Neural cell (in vitro differentiated cells): ENCODE measurements at regions not wholly inside any gene's neighbourhood (a gene's known extent, or its start where the extent isn't known, plus 50 kb on each side); places are given as distances from the start of the nearest gene placed in this dataset.

Experiments used
- H2AFZ ChIP-seq: fragments of 200-600, 300-800 bp; sonication (generic), shearing (Covaris generic); 2 replicates; pipeline ENCODE4 v1.6.0; 2014; ENCODE audit warnings: low read depth, mild to moderate bottlenecking, antibody characterized with exemption, low read length, moderate library complexity
- H3F3A ChIP-seq: fragments of 200-600 bp; shearing (Covaris generic); 2 replicates; pipeline ENCODE4 v1.6.1; 2016; ENCODE audit warnings: mild to moderate bottlenecking, moderate library complexity, mixed read lengths, antibody characterized with exemption, low read length; ENCODE audit not compliant: insufficient read depth, poor library complexity, severe bottlenecking
- H3K27ac ChIP-seq: fragments of 200-600, 300-800 bp; sonication (generic), shearing (Covaris generic); 2 replicates; pipeline ENCODE4 v1.5.1; 2014; ENCODE audit warnings: mild to moderate bottlenecking, low read length, moderate library complexity
- H3K27me3 ChIP-seq: fragments of 300-800, 200-600 bp; sonication (generic), shearing (Covaris generic); 2 replicates; pipeline ENCODE4 v1.6.0; 2014; ENCODE audit warnings: mild to moderate bottlenecking, low read depth, low read length, moderate library complexity; ENCODE audit not compliant: insufficient read depth
- H3K36me3 ChIP-seq: fragments of 300-800, 200-600 bp; sonication (generic), shearing (Covaris generic); 2 replicates; pipeline ENCODE4 v1.5.1; 2014; ENCODE audit warnings: mild to moderate bottlenecking, antibody characterized with exemption, low read length, moderate library complexity; ENCODE audit not compliant: insufficient read depth
- H3K4me2 ChIP-seq: fragments of 300-800, 200-600 bp; sonication (generic), shearing (Covaris generic); 2 replicates; pipeline ENCODE4 v1.6.0; 2014; ENCODE audit warnings: mild to moderate bottlenecking, low read length
- H3K4me3 ChIP-seq: fragments of 300-800, 200-600 bp; sonication (generic), shearing (Covaris generic); 2 replicates; pipeline ENCODE4 v1.5.1; 2014; ENCODE audit warnings: mild to moderate bottlenecking, low read length, moderate library complexity
- H3K79me2 ChIP-seq: fragments of 200-600 bp; shearing (Covaris generic); replicated peaks from 2 replicates; pipeline ENCODE4 v1.6.0; 2014; ENCODE audit warnings: mild to moderate bottlenecking, low read length, moderate library complexity; ENCODE audit not compliant: insufficient read depth
- H3K9ac ChIP-seq: fragments of 300-800, 200-600 bp; sonication (generic), shearing (Covaris generic); 2 replicates; pipeline ENCODE4 v1.6.1; 2016; ENCODE audit warnings: mild to moderate bottlenecking, low read length, mixed read lengths
- H3K9me2 ChIP-seq: fragments of 200-600 bp; shearing (Covaris generic); 2 replicates; pipeline ENCODE4 v1.6.1; 2016; ENCODE audit warnings: mild to moderate bottlenecking, low read length, mixed read lengths; ENCODE audit not compliant: insufficient read depth
- H3K9me3 ChIP-seq: fragments of 200-600, 300-800 bp; sonication (generic), shearing (Covaris generic); 2 replicates; pipeline ENCODE4 v1.6.1; 2016; ENCODE audit warnings: mild to moderate bottlenecking, mixed run types, low read length, moderate library complexity, mixed read lengths
- H4K20me1 ChIP-seq: fragments of 200-600 bp; shearing (Covaris generic); 2 replicates; pipeline ENCODE4 v1.6.1; 2016; ENCODE audit warnings: mild to moderate bottlenecking, mixed run types; ENCODE audit not compliant: insufficient read depth
- EP300 ChIP-seq: fragments of 450-650 bp; conservative IDR thresholded peaks from 2 replicates; pipeline ENCODE4 v1.6.1; 2014; ENCODE audit warnings: antibody characterized with exemption, mild to moderate bottlenecking, moderate library complexity; ENCODE audit not compliant: poor library complexity, severe bottlenecking
- EZH2 ChIP-seq: fragments of 200-600, 300-800 bp; shearing (Covaris generic), sonication (generic); IDR thresholded peaks from 2 replicates; pipeline ENCODE4 v1.6.1; 2014; ENCODE audit warnings: antibody characterized with exemption, low read length, borderline replicate concordance, mild to moderate bottlenecking; ENCODE audit not compliant: insufficient read depth, poor library complexity, severe bottlenecking
- MXI1 ChIP-seq: fragments of 450-650 bp; conservative IDR thresholded peaks from 2 replicates; pipeline ENCODE4 v1.6.1; 2014; ENCODE audit warnings: antibody characterized with exemption, mild to moderate bottlenecking; ENCODE audit not compliant: poor library complexity, severe bottlenecking
- POLR2AphosphoS5 ChIP-seq: IDR thresholded peaks from 2 replicates; pipeline ENCODE4 v1.6.1; 2012
- RAD21 ChIP-seq: fragments of 450-650 bp; conservative IDR thresholded peaks from 2 replicates; pipeline ENCODE4 v1.6.1; 2014; ENCODE audit warnings: antibody characterized with exemption, mild to moderate bottlenecking, moderate library complexity
- SMC3 ChIP-seq: fragments of 450-650 bp; conservative IDR thresholded peaks from 2 replicates; pipeline ENCODE4 v1.6.1; 2014; ENCODE audit warnings: antibody characterized with exemption, mild to moderate bottlenecking, moderate library complexity; ENCODE audit not compliant: poor library complexity
- TAF1 ChIP-seq: IDR thresholded peaks from 2 replicates; pipeline ENCODE4 v1.6.1; 2012; ENCODE audit warnings: low read depth
- TF ChIP-seq, protein P1 (sequence below): fragments of 450-650 bp; IDR thresholded peaks from 2 replicates; pipeline ENCODE4 v1.5.1; 2014; ENCODE audit warnings: antibody characterized with exemption, mild to moderate bottlenecking, moderate library complexity; ENCODE audit not compliant: poor library complexity, severe bottlenecking
- TF ChIP-seq, protein P2 (sequence below): IDR thresholded peaks from 2 replicates; pipeline ENCODE4 v1.6.1; 2012; ENCODE audit warnings: borderline replicate concordance

DNA sequence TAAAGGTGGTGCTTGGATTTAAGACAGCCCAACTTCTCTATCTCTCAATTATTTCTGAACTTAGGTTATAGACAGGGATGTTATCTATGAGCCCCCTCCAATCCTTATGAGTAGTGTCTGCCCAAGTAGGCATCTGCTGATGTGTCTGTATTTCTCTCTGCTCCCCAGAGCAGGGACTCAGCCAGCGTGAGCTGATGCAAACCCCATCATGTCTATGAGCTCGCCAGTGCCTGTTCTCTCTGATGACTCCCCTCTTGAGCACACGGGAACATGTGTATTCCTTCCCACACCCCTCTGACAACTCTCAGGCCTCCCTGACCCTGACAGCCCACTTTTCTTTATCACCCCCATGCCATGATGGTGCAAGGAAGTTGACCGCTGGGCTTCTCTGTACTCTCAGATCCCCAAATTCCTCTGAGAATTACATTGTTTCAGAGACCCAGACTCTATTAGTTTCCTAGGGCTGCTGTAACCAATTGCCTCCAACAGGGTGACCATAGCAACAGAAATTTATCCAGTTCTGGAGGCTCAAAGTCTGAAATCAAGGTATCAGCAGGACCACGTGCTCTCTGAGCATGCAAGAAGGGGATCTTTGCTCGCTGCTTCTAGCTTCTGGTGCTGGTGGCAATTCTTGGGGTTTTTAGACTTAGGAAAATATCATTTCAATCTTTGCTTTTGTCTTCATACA, 73.5 kb upstream of the ST8SIA2 start:
- H3K27ac ChIP-seq = peak overlapping the region; percentile 22
- no peak for TF ChIP-seq TAF1
- TF ChIP-seq SMC3 = no peak
- TF ChIP-seq, protein P1, sequence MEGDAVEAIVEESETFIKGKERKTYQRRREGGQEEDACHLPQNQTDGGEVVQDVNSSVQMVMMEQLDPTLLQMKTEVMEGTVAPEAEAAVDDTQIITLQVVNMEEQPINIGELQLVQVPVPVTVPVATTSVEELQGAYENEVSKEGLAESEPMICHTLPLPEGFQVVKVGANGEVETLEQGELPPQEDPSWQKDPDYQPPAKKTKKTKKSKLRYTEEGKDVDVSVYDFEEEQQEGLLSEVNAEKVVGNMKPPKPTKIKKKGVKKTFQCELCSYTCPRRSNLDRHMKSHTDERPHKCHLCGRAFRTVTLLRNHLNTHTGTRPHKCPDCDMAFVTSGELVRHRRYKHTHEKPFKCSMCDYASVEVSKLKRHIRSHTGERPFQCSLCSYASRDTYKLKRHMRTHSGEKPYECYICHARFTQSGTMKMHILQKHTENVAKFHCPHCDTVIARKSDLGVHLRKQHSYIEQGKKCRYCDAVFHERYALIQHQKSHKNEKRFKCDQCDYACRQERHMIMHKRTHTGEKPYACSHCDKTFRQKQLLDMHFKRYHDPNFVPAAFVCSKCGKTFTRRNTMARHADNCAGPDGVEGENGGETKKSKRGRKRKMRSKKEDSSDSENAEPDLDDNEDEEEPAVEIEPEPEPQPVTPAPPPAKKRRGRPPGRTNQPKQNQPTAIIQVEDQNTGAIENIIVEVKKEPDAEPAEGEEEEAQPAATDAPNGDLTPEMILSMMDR = peak; percentile 39
- no peak for TF ChIP-seq EZH2
- no peak for TF ChIP-seq EP300
- peak; percentile 30 for TF ChIP-seq RAD21
- TF ChIP-seq POLR2AphosphoS5 = no peak
- TF ChIP-seq, protein P2, sequence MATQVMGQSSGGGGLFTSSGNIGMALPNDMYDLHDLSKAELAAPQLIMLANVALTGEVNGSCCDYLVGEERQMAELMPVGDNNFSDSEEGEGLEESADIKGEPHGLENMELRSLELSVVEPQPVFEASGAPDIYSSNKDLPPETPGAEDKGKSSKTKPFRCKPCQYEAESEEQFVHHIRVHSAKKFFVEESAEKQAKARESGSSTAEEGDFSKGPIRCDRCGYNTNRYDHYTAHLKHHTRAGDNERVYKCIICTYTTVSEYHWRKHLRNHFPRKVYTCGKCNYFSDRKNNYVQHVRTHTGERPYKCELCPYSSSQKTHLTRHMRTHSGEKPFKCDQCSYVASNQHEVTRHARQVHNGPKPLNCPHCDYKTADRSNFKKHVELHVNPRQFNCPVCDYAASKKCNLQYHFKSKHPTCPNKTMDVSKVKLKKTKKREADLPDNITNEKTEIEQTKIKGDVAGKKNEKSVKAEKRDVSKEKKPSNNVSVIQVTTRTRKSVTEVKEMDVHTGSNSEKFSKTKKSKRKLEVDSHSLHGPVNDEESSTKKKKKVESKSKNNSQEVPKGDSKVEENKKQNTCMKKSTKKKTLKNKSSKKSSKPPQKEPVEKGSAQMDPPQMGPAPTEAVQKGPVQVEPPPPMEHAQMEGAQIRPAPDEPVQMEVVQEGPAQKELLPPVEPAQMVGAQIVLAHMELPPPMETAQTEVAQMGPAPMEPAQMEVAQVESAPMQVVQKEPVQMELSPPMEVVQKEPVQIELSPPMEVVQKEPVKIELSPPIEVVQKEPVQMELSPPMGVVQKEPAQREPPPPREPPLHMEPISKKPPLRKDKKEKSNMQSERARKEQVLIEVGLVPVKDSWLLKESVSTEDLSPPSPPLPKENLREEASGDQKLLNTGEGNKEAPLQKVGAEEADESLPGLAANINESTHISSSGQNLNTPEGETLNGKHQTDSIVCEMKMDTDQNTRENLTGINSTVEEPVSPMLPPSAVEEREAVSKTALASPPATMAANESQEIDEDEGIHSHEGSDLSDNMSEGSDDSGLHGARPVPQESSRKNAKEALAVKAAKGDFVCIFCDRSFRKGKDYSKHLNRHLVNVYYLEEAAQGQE = no peak
- peak; percentile 34 for TF ChIP-seq MXI1
- no peak overlapping the region for H3K4me2 ChIP-seq

DNA sequence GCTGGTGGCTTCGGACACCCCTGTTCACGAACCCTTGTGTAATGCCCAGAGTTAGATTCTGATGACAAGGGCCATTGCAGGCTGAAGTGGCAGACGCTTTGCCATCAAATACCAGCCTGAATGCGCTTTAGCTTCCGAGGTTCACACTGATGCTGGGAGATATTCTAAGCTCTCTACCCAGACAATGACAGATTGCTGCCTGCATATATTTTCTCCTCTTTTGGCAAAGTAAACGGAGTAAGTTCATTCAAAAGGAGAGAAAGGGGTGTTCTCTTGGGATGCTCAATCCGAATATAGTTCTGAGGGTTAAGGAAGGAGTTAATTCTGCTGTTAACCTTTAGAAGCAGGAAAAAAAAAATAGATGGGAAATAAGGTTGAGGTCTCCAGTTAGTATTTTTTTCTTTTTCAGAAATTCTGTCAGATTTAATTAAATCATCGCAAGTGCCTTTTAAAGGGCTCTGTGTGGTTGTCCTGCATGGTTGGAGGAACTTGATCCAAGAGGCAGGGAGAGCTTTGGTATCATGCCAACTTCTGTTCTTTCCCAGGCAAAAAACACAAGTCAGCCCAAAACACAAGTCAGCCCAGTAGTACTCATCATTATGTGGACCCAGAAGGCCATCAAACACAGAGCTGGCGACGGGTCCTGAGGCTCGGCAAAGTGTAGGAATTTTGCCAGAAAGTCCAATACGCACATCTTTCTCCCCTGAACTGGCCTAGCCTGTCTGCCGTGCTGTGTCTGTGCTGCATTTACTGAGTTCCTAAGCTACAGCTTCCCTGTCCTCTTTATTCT, 70.9 kb upstream of the ST8SIA2 start:
- H3K9me2 ChIP-seq = no peaks in the 10 kb centered on the region
- no peaks in the 10 kb centered on the region for H3K9me3 ChIP-seq
- H3K4me2 ChIP-seq = no peak overlapping the region
- no peak overlapping the region for H2AFZ ChIP-seq
- no peaks in the 10 kb centered on the region for H3K27me3 ChIP-seq
- no peaks in the 10 kb centered on the region for H3K36me3 ChIP-seq
- H4K20me1 ChIP-seq = no peaks in the 10 kb centered on the region
- TF ChIP-seq EP300 (no peak), POLR2AphosphoS5 (no peak), EZH2 (no peak), SMC3 (no peak), RAD21 (no peak), MXI1 (no peak), TAF1 (no peak)
- TF ChIP-seq, protein P1 = no peak
- TF ChIP-seq, protein P2 = no peak
- H3K9ac ChIP-seq = no peak overlapping the region
- no peak overlapping the region for H3K27ac ChIP-seq
- H3K79me2 ChIP-seq = no peaks in the 10 kb centered on the region
- no peak overlapping the region for H3K4me3 ChIP-seq
- H3F3A ChIP-seq = no peaks in the 10 kb centered on the region

More for the DNA sequence above, 73.5 kb upstream of the ST8SIA2 start:
- H3F3A ChIP-seq = no peaks in the 10 kb centered on the region
- no peak overlapping the region for H2AFZ ChIP-seq
- no peaks in the 10 kb centered on the region for H3K36me3 ChIP-seq
- H3K79me2 ChIP-seq = no peaks in the 10 kb centered on the region
- no peaks in the 10 kb centered on the region for H3K9me2 ChIP-seq
- peak overlapping the region; percentile 7 for H3K4me3 ChIP-seq
- no peaks in the 10 kb centered on the region for H3K27me3 ChIP-seq
- H4K20me1 ChIP-seq = no peaks in the 10 kb centered on the region
- no peaks in the 10 kb centered on the region for H3K9me3 ChIP-seq
- no peak overlapping the region for H3K9ac ChIP-seq
